PC-9 (cell line): ENCODE measurements at regions not wholly inside any gene's neighbourhood (a gene's known extent, or its start where the extent isn't known, plus 50 kb on each side); places are given as distances from the start of the nearest gene placed in this dataset.

Source experiments
- EZH2 ChIP-seq: fragments of 200-600 bp; sonication (generic); IDR thresholded peaks from 2 replicates; pipeline ENCODE4 v1.8.0; 2017; ENCODE audit warnings: antibody characterized with exemption, low read depth
- TF ChIP-seq, protein P1 (sequence below): fragments of 200-600 bp; sonication (generic); conservative IDR thresholded peaks from 2 replicates; pipeline ENCODE4 v1.6.1; 2017; ENCODE audit warnings: mixed run types, antibody characterized with exemption, mild to moderate bottlenecking, moderate library complexity

DNA sequence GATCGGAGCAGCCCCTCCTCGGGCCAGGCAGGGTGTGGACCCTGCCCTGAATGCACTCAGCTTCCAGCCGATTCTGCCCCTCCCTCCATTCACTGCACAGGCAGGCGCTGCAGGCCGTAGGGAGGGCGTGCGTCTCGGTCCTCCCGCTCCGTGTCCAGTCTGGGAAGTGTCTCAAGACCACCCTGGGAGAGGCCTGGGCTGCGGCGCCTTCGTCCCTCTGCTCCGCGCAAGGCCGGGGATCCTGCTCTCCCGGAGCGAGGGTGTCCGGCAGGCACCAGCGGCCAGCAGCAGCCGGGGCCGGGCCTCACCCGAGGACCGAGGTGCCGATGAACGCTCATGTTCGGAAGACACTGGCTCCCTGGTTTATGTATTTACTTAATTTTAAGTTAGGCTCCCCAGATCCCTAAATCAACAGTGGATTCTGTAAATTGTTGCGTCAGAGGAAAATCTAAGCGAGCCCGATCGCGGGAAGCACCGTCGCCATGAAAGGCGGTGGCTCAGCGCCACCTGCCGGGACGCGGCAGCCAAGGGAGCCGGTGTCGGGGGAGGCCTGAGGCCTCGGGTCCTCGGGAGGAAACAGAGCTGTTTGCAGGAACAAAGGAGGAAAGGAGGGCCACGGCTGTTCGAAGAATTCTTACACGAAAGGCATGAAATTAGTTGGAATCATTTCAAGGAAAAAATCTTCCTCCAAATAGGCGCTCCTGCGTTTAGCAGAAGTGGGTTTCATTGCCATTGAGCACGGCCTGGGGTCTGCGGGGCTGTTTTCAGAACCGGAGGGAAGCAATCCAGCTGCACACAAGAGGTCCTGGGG, 195.3 kb downstream of the BRD1 start:
- TF ChIP-seq, protein P1, sequence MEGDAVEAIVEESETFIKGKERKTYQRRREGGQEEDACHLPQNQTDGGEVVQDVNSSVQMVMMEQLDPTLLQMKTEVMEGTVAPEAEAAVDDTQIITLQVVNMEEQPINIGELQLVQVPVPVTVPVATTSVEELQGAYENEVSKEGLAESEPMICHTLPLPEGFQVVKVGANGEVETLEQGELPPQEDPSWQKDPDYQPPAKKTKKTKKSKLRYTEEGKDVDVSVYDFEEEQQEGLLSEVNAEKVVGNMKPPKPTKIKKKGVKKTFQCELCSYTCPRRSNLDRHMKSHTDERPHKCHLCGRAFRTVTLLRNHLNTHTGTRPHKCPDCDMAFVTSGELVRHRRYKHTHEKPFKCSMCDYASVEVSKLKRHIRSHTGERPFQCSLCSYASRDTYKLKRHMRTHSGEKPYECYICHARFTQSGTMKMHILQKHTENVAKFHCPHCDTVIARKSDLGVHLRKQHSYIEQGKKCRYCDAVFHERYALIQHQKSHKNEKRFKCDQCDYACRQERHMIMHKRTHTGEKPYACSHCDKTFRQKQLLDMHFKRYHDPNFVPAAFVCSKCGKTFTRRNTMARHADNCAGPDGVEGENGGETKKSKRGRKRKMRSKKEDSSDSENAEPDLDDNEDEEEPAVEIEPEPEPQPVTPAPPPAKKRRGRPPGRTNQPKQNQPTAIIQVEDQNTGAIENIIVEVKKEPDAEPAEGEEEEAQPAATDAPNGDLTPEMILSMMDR = peak; percentile 78
- TF ChIP-seq EZH2 = no peak
